Kidney (tissue), 13 donors: ENCODE measurements at regions not wholly inside any gene's neighbourhood (a gene's known extent, or its start where the extent isn't known, plus 50 kb on each side); places are given as distances from the start of the nearest gene placed in this dataset.

Experiments used
- DNase-seq, 5 donors: peaks; one replicate each; pipeline ENCODE4 v3.0.0-alpha.2; 2013 to 2020
- FAIRE-seq: peaks from 2 replicates; lab custom pipeline; 2012; peaks lifted over from hg19 to GRCh38; lab: Jason Lieb, UNC
- H3K27ac ChIP-seq, 2 donors: one replicate each; pipeline ENCODE4 v1.7.0; 2013; ENCODE audit warnings: low read depth in 2 of 2, low read length in 2 of 2, inconsistent platforms in 1 of 2
- H3K27me3 ChIP-seq: one replicate; pipeline ENCODE4 v1.7.1; 2013; ENCODE audit warnings: low read length, inconsistent platforms; ENCODE audit not compliant: control insufficient read depth, insufficient read depth
- H3K36me3 ChIP-seq, 3 donors: one replicate each; pipeline versions ENCODE4 v1.7.0 to v1.7.1; 2013; ENCODE audit warnings: low read length in 3 of 3, control low read depth in 1 of 3, inconsistent platforms in 1 of 3; ENCODE audit not compliant: insufficient read depth in 3 of 3, control insufficient read depth in 2 of 3
- H3K4me1 ChIP-seq, 3 donors: one replicate each; pipeline versions ENCODE4 v1.7.0 to v1.7.1; 2013; ENCODE audit warnings: low read length in 3 of 3, inconsistent platforms in 1 of 3, low read depth in 1 of 3; ENCODE audit not compliant: control insufficient read depth in 2 of 3, insufficient read depth in 2 of 3
- H3K4me3 ChIP-seq, 3 donors: one replicate each; pipeline versions ENCODE4 v1.7.0 to v1.8.1; 2013; ENCODE audit warnings: low read length in 3 of 3, control low read depth in 1 of 3, inconsistent platforms in 1 of 3
- H3K9ac ChIP-seq, 3 donors: one replicate each; pipeline versions ENCODE4 v1.7.0 to v1.7.1; 2013; ENCODE audit warnings: low read length in 3 of 3, control low read depth in 1 of 3, inconsistent platforms in 1 of 3
- H3K9me3 ChIP-seq, 3 donors: one replicate each; pipeline versions ENCODE4 v1.7.0 to v1.7.1; 2013; ENCODE audit warnings: low read length in 3 of 3, control low read depth in 1 of 3, inconsistent platforms in 1 of 3; ENCODE audit not compliant: control insufficient read depth in 2 of 3, insufficient read depth in 1 of 3
- CTCF ChIP-seq: IDR thresholded peaks from 3 replicates; pipeline ENCODE4 v1.5.1; 2012; ENCODE audit warnings: mild to moderate bottlenecking, moderate library complexity, borderline replicate concordance; ENCODE audit not compliant: insufficient read depth; ENCODE audit errors: extremely low read depth
- intact Hi-C: fragments of 100-400 bp; cut with DNase I; formaldehyde crosslinking; loops from one replicate; pipeline ENCODE4 v1.11.1; 2022
- donor health status: control.
- donor health status: control.
- donor health status: control.
- donor health status: control.
- donor health status: control.
- donor health status: DM: yes; HTN: yes; CAD: no.
- donor health status: Normal renal cell carcinoma (clear cell type).

DNA sequence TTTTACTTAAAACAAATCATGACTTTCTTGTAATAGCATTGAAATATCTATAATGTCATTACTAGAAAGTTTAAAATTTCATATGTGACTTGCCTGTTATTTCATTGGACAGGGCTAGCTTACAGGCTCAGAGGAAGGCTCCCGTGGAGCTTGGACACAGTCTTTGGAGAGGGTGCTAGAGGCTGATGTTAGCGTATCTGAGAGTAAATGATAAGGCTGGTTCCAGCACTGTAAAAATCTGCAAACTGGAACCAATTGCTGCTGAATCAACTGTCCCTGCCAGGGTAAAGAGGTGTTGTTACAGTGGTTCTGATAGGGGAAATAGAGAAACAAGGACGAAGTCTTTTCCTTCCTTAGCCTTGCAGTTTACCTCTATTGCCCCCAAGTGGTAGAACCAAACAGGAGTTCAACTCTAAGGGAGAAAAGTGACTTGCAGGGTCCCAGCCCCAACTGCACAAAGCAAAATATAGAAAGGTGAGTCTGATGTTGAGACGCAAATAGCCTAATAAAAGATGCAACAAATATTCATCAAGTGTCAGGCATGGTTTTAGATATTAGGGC lies 901.7 kb downstream of the DIAPH3 start:
- FAIRE-seq (no peak), DNase-seq (peak in 2 of 5 donors; percentile 38 to 59)
- no peaks in the 10 kb centered on the region for H3K9me3 ChIP-seq
- no peaks in the 10 kb centered on the region for H3K27me3 ChIP-seq
- no peak overlapping the region for H3K9ac ChIP-seq
- no peak overlapping the region for H3K27ac ChIP-seq
- no peak for TF ChIP-seq CTCF
- H3K4me1 ChIP-seq, result no peaks in the 10 kb centered on the region
- H3K36me3 ChIP-seq, result no peaks in the 10 kb centered on the region
- H3K4me3 ChIP-seq, result no peak overlapping the region
- intact Hi-C loops, result no loop called here

DNA sequence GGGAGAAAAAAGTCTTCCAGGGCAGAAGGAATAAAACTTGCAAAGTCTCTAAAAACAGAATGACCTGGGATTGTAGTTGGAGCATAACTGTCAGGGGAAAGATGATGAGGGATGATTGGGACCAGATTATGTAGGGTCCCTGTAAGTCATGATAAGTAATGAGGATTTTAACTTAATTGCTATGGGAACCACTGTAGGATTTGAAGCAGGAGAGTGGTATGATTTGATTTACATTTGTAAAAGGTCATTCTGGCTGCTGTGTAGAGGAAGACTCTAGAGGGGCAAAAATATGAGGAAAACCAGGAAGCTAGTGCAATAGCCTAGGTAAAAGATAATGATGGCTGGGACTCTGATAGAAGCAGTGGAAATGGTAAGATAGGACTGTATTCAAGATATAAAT lies 900.2 kb downstream of the DIAPH3 start:
- H3K9ac ChIP-seq, result no peak overlapping the region
- H3K9me3 ChIP-seq, result no peaks in the 10 kb centered on the region
- no peak for FAIRE-seq
- H3K4me3 ChIP-seq, result no peak overlapping the region
- no peaks in the 10 kb centered on the region for H3K27me3 ChIP-seq
- H3K36me3 ChIP-seq, result no peaks in the 10 kb centered on the region
- no peak for DNase-seq
- H3K4me1 ChIP-seq, result no peaks in the 10 kb centered on the region
- no peak for TF ChIP-seq CTCF
- H3K27ac ChIP-seq, result no peak overlapping the region
- intact Hi-C loops, result no loop called here

- no peaks in the 10 kb centered on the region for H3K9me3 ChIP-seq
- TF ChIP-seq CTCF, result no peak
- H3K36me3 ChIP-seq, result no peaks in the 10 kb centered on the region
- FAIRE-seq (peak; percentile 6), DNase-seq (no peak)
- H3K27ac ChIP-seq, result no peak overlapping the region
- H3K27me3 ChIP-seq, result no peaks in the 10 kb centered on the region
- no peaks in the 10 kb centered on the region for H3K4me1 ChIP-seq
- H3K9ac ChIP-seq, result no peak overlapping the region
- intact Hi-C loops, result no loop called here
- no peak overlapping the region for H3K4me3 ChIP-seq
Measured at GRCh38 chr13:59266478-59267063, 897.2 kb downstream of the DIAPH3 start.

GRCh38 chr13:59269476-59269875 lies 894.3 kb downstream of the DIAPH3 start:
- no peak overlapping the region for H3K9ac ChIP-seq
- H3K27me3 ChIP-seq, result no peaks in the 10 kb centered on the region
- H3K4me3 ChIP-seq, result no peak overlapping the region
- no peak for TF ChIP-seq CTCF
- no peak for FAIRE-seq
- no peaks in the 10 kb centered on the region for H3K9me3 ChIP-seq
- H3K4me1 ChIP-seq, result no peaks in the 10 kb centered on the region
- H3K27ac ChIP-seq, result no peak overlapping the region
- intact Hi-C loops, result no loop called here
- H3K36me3 ChIP-seq, result no peaks in the 10 kb centered on the region
- peak in 1 of 5 donors; percentile 8 for DNase-seq
